GM21390 (cell line): ENCODE measurements at regions not wholly inside any gene's neighbourhood (a gene's known extent, or its start where the extent isn't known, plus 50 kb on each side); places are given as distances from the start of the nearest gene placed in this dataset.
"Not testable (repeated sequence)": the region's sequence is repeated elsewhere in the genome, so short reads cannot be mapped to it uniquely, and the experiment has no call there.

Experiments
- ATAC-seq: cut with Tn5 transposase; IDR thresholded peaks from one replicate; pipeline ENCODE4 v1.9.1; 2021; ENCODE audit not compliant: unreplicated experiment

DNA sequence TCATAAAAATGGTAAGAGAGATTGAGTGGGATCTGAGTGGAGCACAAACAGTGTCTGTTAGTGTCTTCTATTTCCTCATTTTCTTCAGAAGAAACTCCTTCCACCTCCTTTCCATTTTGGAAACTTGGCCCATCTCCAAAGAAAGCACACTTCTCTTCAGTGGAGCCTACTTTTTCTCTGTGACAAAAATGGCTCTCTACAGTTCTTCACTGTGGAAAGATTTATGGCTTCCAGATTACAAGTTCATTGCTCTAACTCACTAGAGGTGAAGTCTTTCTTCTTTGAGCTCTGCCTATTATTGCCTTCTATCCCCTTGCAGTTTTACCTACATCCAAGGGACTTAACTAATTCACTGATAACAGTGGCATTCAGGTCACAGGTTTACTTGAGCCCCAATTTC is 325.8 kb downstream of the ANTXR2 start:
- no peak for ATAC-seq

DNA sequence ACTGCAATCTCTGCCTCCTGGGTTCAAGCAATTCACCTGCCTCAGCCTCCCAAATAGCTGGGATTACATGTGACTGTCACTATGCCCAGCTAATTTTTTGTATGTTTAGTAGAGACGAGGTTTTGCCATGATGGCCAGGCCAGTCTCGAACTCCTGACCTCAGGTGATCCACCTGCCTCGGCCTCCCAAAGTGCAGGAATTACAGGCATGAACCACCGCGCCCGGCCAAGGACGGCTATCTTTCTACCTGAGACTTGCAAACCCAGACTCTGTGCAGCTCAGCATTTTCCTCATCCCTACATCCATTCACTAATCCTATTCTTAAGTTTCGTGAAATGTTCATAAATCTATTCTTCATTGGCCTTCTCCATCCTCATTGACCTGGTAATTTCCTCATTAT is 330.0 kb downstream of the ANTXR2 start:
- no peak for ATAC-seq

GRCh38 chr4:79739912-79740311 is 331.9 kb upstream of the GK2 start:
- no peak for ATAC-seq

DNA sequence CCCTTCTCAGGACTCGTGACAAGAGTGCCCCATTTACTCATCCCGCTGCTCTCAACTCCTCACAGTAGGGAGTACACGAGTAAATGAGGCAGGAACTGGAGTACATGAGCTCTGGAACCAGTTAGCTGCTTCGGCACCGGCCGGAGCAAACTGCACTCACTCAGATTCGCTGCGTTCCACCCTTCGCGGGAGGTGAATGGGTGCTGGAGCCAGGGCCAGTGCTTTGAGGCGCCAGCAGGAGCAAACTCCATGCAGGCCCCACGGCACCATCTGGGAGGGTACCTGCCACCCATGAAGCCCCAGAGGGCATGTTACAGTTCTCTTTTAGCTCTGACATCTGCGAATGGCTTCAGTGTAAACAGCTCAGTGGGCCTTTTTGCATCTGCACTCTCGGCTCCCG is 315.5 kb upstream of the GK2 start:
- ATAC-seq, result no peak

GRCh38 chr4:79700356-79700755 is 292.3 kb upstream of the GK2 start:
- no peak for ATAC-seq

- ATAC-seq, result no peak
These were observed 289.4 kb upstream of the GK2 start for GRCh38 chr4:79697444-79697843.

DNA sequence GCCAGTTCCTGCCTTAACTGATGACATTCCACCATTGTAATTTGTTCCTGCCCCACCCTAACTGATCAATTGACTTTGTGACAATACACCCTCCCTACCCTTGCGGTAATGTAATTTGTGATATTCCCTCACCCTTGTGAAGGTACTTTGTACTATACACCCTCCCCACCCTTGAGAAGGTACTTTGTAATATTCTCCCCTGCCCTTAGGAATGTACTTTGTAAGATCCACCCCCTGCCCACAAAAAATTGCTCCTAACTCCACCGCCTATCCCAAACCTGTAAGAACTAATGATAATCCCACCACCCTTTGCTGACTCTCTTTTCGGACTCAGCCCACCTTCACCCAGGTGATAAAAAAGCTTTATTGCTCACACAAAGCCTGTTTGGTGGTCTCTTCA is 288.5 kb upstream of the GK2 start:
- ATAC-seq, result not testable (repeated sequence)

- no peak for ATAC-seq
These were observed 287.8 kb upstream of the GK2 start for GRCh38 chr4:79695848-79696247.

DNA sequence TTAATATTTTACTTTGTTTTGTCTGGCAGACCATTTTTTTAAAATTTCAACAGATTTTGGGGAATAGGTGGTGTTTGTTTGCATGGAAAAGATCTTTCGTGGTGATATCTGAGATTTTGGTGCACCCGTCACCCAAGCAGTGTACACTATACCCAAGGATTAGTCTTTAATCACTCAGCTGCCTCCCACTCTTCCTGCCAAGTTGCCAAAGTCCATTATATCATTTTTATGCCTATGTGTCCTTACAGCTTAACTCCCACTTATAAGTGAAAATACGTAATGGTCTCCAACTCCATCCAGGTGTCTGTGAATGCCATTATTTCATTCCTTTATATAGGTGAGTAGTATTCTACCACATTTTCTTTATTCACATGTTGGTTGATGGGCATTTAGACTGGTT is 281.7 kb upstream of the GK2 start:
- ATAC-seq, result no peak

DNA sequence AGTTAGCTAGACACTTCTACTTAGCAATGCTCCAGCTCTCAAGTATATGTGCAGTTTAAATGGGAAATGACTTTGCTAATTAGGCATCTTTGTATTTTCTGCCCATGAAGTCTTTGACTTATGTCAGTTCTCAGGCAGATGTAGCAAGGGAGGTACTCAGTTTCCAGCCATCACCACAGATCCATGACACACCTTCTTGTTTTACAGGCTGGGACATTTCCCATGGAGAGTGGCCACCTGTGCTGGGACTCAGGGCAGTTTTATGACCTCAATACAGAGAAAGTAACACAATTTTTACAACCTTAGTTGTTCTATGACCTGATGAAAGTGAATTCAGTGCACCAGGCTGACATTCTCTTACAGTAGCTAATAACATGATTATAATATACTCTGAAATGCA is 280.7 kb upstream of the GK2 start:
- no peak for ATAC-seq

- ATAC-seq, result no peak
These were observed 279.0 kb upstream of the GK2 start for GRCh38 chr4:79687006-79687405.

DNA sequence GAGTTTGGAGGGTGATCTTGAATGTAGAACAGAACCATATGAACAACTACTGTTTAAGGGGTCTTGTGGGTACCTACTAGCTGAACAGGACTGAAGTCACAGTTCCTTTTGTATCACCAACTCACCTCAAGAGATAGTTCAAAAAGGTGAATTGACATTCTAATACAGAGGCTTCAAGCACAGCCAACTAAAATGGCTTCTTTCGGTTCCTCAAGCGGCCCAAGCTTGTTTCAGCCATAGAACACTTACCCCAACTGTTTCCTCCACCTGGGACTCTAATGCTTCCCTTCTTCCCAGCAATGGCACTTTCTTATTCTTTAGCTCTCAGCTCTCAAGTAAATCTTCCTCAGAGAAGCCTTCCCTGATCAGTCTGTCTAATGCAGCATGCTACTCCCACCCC is 277.5 kb upstream of the GK2 start:
- no peak for ATAC-seq

- ATAC-seq, result no peak
These were observed 276.5 kb upstream of the GK2 start for GRCh38 chr4:79684516-79684915.

GRCh38 chr4:79682801-79683530 is 274.9 kb upstream of the GK2 start:
- ATAC-seq, result no peak

- no peak for ATAC-seq
These were observed 274.1 kb upstream of the GK2 start for GRCh38 chr4:79682161-79682560.

GRCh38 chr4:79679859-79680258 is 271.8 kb upstream of the GK2 start:
- ATAC-seq, result no peak

DNA sequence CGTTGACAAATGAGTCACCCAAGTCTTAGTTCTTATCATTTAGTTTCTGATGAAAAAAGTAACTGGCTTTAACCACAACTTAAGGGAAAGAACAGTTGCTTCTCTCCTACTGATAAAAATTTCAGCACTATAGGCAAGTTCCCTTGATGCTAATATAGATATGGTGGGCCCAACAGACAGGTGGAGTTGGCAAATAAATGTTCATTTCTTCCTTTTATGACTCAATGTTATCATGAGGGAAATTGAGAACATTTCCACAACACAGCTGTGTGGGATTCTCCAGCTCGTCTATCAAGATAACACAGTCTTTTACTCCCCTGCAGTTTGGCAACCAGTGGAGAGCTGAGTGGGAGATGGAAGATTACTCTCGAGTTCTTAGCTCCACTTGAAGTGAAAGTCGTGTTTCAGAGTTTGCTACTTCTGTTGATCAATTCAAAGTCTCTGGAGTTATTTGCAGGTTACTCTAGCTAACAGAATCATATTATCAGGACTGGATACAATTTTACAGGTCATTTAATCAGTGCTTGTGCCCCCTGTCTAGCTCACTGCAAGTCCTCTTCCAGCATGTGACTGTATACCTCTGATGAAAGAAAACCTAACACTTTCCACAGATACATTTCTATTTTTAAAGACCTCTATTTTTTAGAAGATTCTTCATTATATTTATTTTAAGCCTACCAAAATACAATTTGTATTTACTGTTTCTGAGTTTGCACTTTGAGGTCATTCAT is 270.6 kb upstream of the GK2 start:
- no peak for ATAC-seq

- ATAC-seq, result no peak
These were observed 268.7 kb upstream of the GK2 start for GRCh38 chr4:79676705-79677104.

- ATAC-seq, result not testable (repeated sequence)
These were observed 266.9 kb upstream of the GK2 start for GRCh38 chr4:79674906-79675305.

DNA sequence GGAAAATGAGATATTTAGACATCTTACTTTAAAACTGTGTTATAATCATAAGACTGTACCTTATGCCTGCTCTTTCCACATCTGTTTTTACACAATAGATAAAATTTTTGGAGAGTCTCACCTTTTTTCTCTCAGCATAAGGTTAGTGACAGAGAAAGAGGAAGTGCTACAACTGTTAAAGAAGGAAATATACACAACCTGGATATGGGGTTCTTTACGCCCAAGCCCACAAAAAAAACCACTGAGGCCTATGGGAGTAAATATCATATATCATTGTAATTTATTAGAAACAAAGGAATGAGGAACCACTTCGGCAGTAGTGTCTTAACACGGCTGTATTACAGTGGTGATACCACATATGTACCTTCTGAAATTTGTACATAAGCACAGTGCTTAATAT is 265.9 kb upstream of the GK2 start:
- no peak for ATAC-seq

DNA sequence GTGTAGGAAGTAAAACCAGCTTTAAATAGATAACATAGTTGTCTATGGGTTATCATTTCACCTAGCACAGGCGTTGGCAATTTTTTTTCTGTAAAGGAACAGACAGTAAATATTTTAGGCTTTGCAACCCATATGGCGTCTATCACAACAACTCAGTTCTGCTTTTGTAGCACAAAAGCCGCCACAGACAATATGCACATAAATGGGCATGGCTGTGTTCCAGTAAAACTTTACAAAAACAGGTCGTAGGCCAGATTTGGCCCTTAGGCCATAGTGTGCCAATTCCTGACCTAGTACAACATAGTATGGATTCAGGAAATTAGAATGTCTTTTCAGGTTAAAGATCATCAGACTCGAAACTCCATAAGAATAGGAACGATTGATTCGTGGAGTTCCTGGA is 265.3 kb upstream of the GK2 start:
- ATAC-seq, result no peak

DNA sequence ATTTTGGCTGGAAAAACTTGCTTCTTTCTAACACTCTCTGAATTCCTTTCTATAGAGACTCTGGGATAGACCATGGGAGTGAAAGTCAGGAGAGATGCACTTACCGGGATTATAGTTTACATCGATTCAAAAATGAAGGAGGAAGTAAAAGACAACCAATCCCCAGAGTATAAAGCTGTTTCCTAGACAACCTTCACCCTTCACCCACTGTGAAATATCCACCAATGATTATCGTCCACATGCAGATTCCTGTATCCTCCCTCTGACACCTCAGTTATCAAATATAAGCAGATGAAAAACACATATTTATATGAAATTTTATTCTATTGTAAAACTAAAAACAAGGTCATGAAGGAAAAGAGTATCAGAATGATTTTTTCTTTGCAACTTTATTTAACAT is 258.8 kb upstream of the GK2 start:
- ATAC-seq, result no peak

DNA sequence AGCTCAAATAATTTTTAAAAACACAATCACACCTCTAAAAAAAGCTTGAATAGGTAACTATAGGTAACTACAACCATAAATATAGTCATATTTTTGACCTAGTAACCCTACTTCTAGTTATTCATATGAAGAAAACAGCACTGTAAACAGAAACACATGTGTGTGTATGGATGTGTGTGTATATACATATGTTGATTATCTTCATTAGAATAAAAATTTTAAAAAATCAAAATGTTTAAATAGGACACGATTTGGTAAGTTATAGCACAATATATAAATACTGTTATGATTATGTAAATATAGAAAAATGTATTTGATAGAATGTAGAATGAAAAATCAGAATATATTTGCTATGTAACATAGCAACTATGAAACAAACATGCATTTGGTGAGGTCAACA is 258.1 kb upstream of the GK2 start:
- no peak for ATAC-seq
